ENCODE measurements at regions not wholly inside any gene's neighbourhood (a gene's known extent, or its start where the extent isn't known, plus 50 kb on each side); places are given as distances from the start of the nearest gene placed in this dataset.
A peak's percentile ranks its signal among the peaks of the same experiment; 100 is the strongest.

GRCh38 chr2:121080013-121080772 lies 204.8 kb downstream of the TFCP2L1 start (continued):
- TF ChIP-seq, protein P1, sequence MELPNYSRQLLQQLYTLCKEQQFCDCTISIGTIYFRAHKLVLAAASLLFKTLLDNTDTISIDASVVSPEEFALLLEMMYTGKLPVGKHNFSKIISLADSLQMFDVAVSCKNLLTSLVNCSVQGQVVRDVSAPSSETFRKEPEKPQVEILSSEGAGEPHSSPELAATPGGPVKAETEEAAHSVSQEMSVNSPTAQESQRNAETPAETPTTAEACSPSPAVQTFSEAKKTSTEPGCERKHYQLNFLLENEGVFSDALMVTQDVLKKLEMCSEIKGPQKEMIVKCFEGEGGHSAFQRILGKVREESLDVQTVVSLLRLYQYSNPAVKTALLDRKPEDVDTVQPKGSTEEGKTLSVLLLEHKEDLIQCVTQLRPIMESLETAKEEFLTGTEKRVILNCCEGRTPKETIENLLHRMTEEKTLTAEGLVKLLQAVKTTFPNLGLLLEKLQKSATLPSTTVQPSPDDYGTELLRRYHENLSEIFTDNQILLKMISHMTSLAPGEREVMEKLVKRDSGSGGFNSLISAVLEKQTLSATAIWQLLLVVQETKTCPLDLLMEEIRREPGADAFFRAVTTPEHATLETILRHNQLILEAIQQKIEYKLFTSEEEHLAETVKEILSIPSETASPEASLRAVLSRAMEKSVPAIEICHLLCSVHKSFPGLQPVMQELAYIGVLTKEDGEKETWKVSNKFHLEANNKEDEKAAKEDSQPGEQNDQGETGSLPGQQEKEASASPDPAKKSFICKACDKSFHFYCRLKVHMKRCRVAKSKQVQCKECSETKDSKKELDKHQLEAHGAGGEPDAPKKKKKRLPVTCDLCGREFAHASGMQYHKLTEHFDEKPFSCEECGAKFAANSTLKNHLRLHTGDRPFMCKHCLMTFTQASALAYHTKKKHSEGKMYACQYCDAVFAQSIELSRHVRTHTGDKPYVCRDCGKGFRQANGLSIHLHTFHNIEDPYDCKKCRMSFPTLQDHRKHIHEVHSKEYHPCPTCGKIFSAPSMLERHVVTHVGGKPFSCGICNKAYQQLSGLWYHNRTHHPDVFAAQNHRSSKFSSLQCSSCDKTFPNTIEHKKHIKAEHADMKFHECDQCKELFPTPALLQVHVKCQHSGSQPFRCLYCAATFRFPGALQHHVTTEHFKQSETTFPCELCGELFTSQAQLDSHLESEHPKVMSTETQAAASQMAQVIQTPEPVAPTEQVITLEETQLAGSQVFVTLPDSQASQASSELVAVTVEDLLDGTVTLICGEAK (IDR thresholded peaks at IDR 0.05): no peak
- TF ChIP-seq, protein P1 (CRISPR knock-in tag; IDR thresholded peaks at IDR 0.05): no peak
- TF ChIP-seq PTBP1 (IDR thresholded peaks at IDR 0.05; ENCODE audit: low read depth, low read length, poor library complexity, severe bottlenecking) (no peak), RAD21 (CRISPR knock-in tag; IDR thresholded peaks at IDR 0.05) (peak; percentile 81), ARID2 (CRISPR knock-in tag; IDR thresholded peaks at IDR 0.05; ENCODE audit: borderline replicate concordance) (no peak), GABPB1 (CRISPR knock-in tag; IDR thresholded peaks at IDR 0.05) (no peak), MXI1 (IDR thresholded peaks at IDR 0.05; ENCODE audit: borderline replicate concordance, low read depth, low read length) (no peak), HDAC2 (CRISPR knock-in tag; IDR thresholded peaks at IDR 0.05) (no peak)
- TF ChIP-seq, protein P2, sequence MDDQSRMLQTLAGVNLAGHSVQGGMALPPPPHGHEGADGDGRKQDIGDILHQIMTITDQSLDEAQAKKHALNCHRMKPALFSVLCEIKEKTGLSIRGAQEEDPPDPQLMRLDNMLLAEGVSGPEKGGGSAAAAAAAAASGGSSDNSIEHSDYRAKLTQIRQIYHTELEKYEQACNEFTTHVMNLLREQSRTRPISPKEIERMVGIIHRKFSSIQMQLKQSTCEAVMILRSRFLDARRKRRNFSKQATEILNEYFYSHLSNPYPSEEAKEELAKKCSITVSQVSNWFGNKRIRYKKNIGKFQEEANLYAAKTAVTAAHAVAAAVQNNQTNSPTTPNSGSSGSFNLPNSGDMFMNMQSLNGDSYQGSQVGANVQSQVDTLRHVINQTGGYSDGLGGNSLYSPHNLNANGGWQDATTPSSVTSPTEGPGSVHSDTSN (CRISPR knock-in tag; IDR thresholded peaks at IDR 0.05; ENCODE audit: borderline replicate concordance): no peak

Data from HepG2 (cell line).